Upper lobe of left lung (tissue), 4 donors: ENCODE measurements at regions not wholly inside any gene's neighbourhood (a gene's known extent, or its start where the extent isn't known, plus 50 kb on each side); places are given as distances from the start of the nearest gene placed in this dataset.

Source experiments
- EP300 ChIP-seq, 4 donors: sonication (generic); formaldehyde crosslinking; IDR thresholded peaks; one replicate each; pipeline ENCODE4 v1.5.1; 2017; ENCODE audit warnings: antibody characterized with exemption in 4 of 4, control low read depth in 2 of 4
- POLR2A ChIP-seq, 4 donors: fragments of 450-650 bp; IDR thresholded peaks; one replicate each; pipeline ENCODE4 v1.5.1; 2016 to 2017; ENCODE audit warnings: antibody characterized with exemption in 4 of 4, mild to moderate bottlenecking in 2 of 4
- POLR2AphosphoS5 ChIP-seq, 2 donors: sonication (generic); formaldehyde crosslinking; IDR thresholded peaks; one replicate each; pipeline ENCODE4 v1.5.1; 2017; ENCODE audit warnings: antibody characterized with exemption in 2 of 2
- TF ChIP-seq, protein P1 (sequence below), 6 experiments: fragments of 450-650 bp in 4 of 6; fragments of 200-600 bp in 2 of 6; sonication (generic) in 2 of 6; IDR thresholded peaks; one replicate each; pipeline ENCODE4 v1.5.1; 2016 to 2019; ENCODE audit warnings: antibody characterized with exemption in 6 of 6

DNA sequence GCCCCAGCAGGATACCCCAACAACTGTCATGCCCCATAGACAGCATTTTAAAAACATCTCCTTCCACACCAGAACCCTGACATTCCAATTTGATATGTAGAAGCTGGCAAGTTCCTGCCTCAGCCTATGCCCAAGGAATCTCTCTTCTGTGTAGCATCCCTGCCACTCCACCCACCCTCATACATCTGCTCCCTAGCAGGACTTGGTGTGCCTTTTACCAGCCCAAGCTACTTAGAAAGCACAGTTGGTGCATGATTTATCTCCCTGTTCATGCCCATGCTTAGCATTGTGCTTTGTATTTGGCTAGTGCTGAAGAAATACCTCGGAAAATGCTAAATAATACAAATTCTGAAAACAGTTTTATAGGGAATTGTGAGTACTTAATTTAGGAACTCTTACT lies 236.9 kb upstream of the HES1 start:
- TF ChIP-seq, protein P1, sequence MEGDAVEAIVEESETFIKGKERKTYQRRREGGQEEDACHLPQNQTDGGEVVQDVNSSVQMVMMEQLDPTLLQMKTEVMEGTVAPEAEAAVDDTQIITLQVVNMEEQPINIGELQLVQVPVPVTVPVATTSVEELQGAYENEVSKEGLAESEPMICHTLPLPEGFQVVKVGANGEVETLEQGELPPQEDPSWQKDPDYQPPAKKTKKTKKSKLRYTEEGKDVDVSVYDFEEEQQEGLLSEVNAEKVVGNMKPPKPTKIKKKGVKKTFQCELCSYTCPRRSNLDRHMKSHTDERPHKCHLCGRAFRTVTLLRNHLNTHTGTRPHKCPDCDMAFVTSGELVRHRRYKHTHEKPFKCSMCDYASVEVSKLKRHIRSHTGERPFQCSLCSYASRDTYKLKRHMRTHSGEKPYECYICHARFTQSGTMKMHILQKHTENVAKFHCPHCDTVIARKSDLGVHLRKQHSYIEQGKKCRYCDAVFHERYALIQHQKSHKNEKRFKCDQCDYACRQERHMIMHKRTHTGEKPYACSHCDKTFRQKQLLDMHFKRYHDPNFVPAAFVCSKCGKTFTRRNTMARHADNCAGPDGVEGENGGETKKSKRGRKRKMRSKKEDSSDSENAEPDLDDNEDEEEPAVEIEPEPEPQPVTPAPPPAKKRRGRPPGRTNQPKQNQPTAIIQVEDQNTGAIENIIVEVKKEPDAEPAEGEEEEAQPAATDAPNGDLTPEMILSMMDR (IDR thresholded peaks at IDR 0.05) = no peak
- TF ChIP-seq POLR2A (IDR thresholded peaks at IDR 0.05) = no peak
- no peak for TF ChIP-seq EP300 (IDR thresholded peaks at IDR 0.05)
- no peak for TF ChIP-seq POLR2AphosphoS5 (IDR thresholded peaks at IDR 0.05)
